Tibial nerve (tissue), 4 donors: ENCODE measurements at regions not wholly inside any gene's neighbourhood (a gene's known extent, or its start where the extent isn't known, plus 50 kb on each side); places are given as distances from the start of the nearest gene placed in this dataset.

Experiments used
- DNase-seq, 2 donors: peaks; one replicate each; pipeline ENCODE4 v3.0.0-alpha.2; 2019; ENCODE audit warnings: low spot score in 2 of 2
- H3K27ac ChIP-seq, 4 donors: fragments of 200-600 bp; sonication (generic) in 3 of 4; one replicate each; pipeline ENCODE4 v1.5.1; 2017 to 2019; ENCODE audit warnings: mild to moderate bottlenecking in 1 of 4
- H3K27me3 ChIP-seq, 2 donors: fragments of 200-600 bp; sonication (generic) in 1 of 2; one replicate each; pipeline versions ENCODE4 v1.5.1 to v1.6.0; 2017 to 2019
- H3K36me3 ChIP-seq, 3 donors: fragments of 200-600 bp; sonication (generic); one replicate each; pipeline ENCODE4 v1.5.1; 2018 to 2019
- H3K4me1 ChIP-seq, 4 donors: fragments of 200-600 bp; sonication (generic) in 3 of 4; one replicate each; pipeline ENCODE4 v1.5.1; 2017 to 2019
- H3K4me3 ChIP-seq, 4 donors: fragments of 200-600 bp; sonication (generic) in 3 of 4; one replicate each; pipeline ENCODE4 v1.5.1; 2017 to 2019; ENCODE audit warnings: mild to moderate bottlenecking in 1 of 4, moderate library complexity in 1 of 4
- H3K9me3 ChIP-seq, 4 donors: fragments of 200-600 bp; sonication (generic) in 3 of 4; one replicate each; pipeline ENCODE4 v1.5.1; 2017 to 2019
- CTCF ChIP-seq, 5 experiments: fragments of 200-600 bp in 3 of 5; fragments of 450-650 bp in 2 of 5; sonication (generic) in 3 of 5; IDR thresholded peaks; one replicate each; pipeline ENCODE4 v1.5.1; 2016 to 2019; ENCODE audit warnings: antibody characterized with exemption in 5 of 5, mild to moderate bottlenecking in 3 of 5, moderate library complexity in 2 of 5
- EP300 ChIP-seq, 2 donors: sonication (generic); formaldehyde crosslinking; IDR thresholded peaks; one replicate each; pipeline ENCODE4 v1.6.1; 2017; ENCODE audit warnings: antibody characterized with exemption in 2 of 2, mild to moderate bottlenecking in 1 of 2
- POLR2A ChIP-seq, 2 donors: fragments of 450-650 bp; IDR thresholded peaks; one replicate each; pipeline ENCODE4 v1.6.1; 2017; ENCODE audit warnings: antibody characterized with exemption in 2 of 2, mild to moderate bottlenecking in 2 of 2, moderate library complexity in 2 of 2
- WGBS, 2 donors: methylation state at CpG; one replicate each; pipeline ENCODE4 v1.1.5; 2018; 5-methylcytosine and 5-hydroxymethylcytosine counted together

GRCh38 chr13:79682164-79682563 lies 201.2 kb downstream of the NDFIP2 start:
- Histone ChIP-seq H3K4me3 (no peak overlapping the region), H3K27me3 (no peaks in the 10 kb centered on the region), H3K9me3 (peaks cover 0 to 7% (median 0%) of the 10 kb centered on the region in 4 donors), H3K4me1 (no peaks in the 10 kb centered on the region), H3K36me3 (peaks cover 0 to 3% (median 0%) of the 10 kb centered on the region in 3 donors), H3K27ac (no peak overlapping the region)
- 85 to 88% methylated on average over 2 of the region's 2 CpGs for WGBS, 2 donors
- TF ChIP-seq CTCF (IDR thresholded peaks at IDR 0.05) (no peak), EP300 (IDR thresholded peaks at IDR 0.05) (no peak), POLR2A (IDR thresholded peaks at IDR 0.05) (no peak)
- DNase-seq = no peak

- TF ChIP-seq EP300 (IDR thresholded peaks at IDR 0.05) (no peak), POLR2A (IDR thresholded peaks at IDR 0.05) (no peak), CTCF (IDR thresholded peaks at IDR 0.05) (no peak)
- Histone ChIP-seq H3K27me3 (no peaks in the 10 kb centered on the region), H3K4me3 (no peak overlapping the region), H3K36me3 (peaks cover 0 to 3% (median 0%) of the 10 kb centered on the region in 3 donors), H3K4me1 (no peaks in the 10 kb centered on the region), H3K9me3 (peaks cover 0 to 7% (median 0%) of the 10 kb centered on the region in 4 donors), H3K27ac (no peak overlapping the region)
- 90 to 96% methylated on average over 1 of the region's 1 CpG for WGBS, 2 donors
- DNase-seq = no peak
Observed at GRCh38 chr13:79681069-79681468, 200.1 kb downstream of the NDFIP2 start.

GRCh38 chr13:79680485-79680884 lies 199.5 kb downstream of the NDFIP2 start:
- Histone ChIP-seq H3K27ac (no peak overlapping the region), H3K4me3 (no peak overlapping the region), H3K27me3 (no peaks in the 10 kb centered on the region), H3K36me3 (peaks cover 0 to 3% (median 0%) of the 10 kb centered on the region in 3 donors), H3K9me3 (peaks cover 0 to 7% (median 0%) of the 10 kb centered on the region in 4 donors), H3K4me1 (no peaks in the 10 kb centered on the region)
- no peak for DNase-seq
- TF ChIP-seq POLR2A (IDR thresholded peaks at IDR 0.05) (no peak), CTCF (IDR thresholded peaks at IDR 0.05) (no peak), EP300 (IDR thresholded peaks at IDR 0.05) (no peak)

GRCh38 chr13:79679334-79679733 lies 198.4 kb downstream of the NDFIP2 start:
- peak; percentile 66 to 86 for DNase-seq
- H3K27ac ChIP-seq = no peak overlapping the region
- H3K36me3 ChIP-seq = peaks cover 0 to 3% (median 0%) of the 10 kb centered on the region in 3 donors
- H3K4me1 ChIP-seq = no peaks in the 10 kb centered on the region
- 11 to 17% methylated on average over 2 of the region's 2 CpGs for WGBS, 2 donors
- H3K4me3 ChIP-seq = no peak overlapping the region
- TF ChIP-seq EP300 (IDR thresholded peaks at IDR 0.05) (no peak), CTCF (IDR thresholded peaks at IDR 0.05) (peak; percentile 62 to 73 (median 70))
- no peaks in the 10 kb centered on the region for H3K27me3 ChIP-seq
- peaks cover 0 to 7% (median 0%) of the 10 kb centered on the region in 4 donors for H3K9me3 ChIP-seq

DNA sequence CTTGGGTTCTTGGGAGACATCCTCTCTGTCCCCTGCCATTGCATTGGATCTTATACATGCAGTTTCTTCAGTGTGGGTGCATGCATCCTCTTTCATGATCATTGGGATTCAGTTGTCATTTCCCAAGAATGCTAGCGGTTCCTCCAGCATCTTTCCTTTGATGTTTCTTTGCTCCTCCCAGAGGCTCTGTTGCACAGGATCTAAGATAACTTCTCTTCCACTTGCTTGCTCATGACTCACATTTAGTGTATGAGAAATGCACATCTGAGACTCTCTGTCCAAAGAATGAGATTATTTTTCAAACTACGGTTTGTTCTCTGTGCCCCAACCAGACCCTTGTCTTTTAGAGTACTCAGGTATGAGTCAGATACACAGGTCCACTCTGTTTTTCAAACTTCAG lies 197.1 kb downstream of the NDFIP2 start:
- Histone ChIP-seq H3K36me3 (peaks cover 0 to 3% (median 0%) of the 10 kb centered on the region in 3 donors), H3K27ac (no peak overlapping the region), H3K9me3 (peaks cover 0 to 7% (median 0%) of the 10 kb centered on the region in 4 donors), H3K27me3 (no peaks in the 10 kb centered on the region), H3K4me3 (no peak overlapping the region), H3K4me1 (peaks cover 0 to 10% (median 0%) of the 10 kb centered on the region in 4 donors)
- TF ChIP-seq POLR2A (IDR thresholded peaks at IDR 0.05) (no peak), CTCF (IDR thresholded peaks at IDR 0.05) (no peak), EP300 (IDR thresholded peaks at IDR 0.05) (no peak)
- DNase-seq = no peak
- 85 to 88% methylated on average over 2 of the region's 2 CpGs for WGBS, 2 donors
